A549 (cell line): ENCODE measurements at regions not wholly inside any gene's neighbourhood (a gene's known extent, or its start where the extent isn't known, plus 50 kb on each side); places are given as distances from the start of the nearest gene placed in this dataset.

Source experiments
- ATAC-seq, 2 experiments: fragments of 200-7000 bp in 1 of 2; fragments of >200 bp in 1 of 2; cut with Nextera tagmentation in 1 of 2; cut with Tn5 transposase in 1 of 2; 3 replicates each; pipeline versions ENCODE4 v1.8.0 to v1.9.1; 2018 to 2020; ENCODE audit warnings: mild to moderate bottlenecking in 1 of 2, moderate library complexity in 1 of 2
- CTCF ChIA-PET: fragments of 300-600 bp; sonication (Branson Sonifier 250); formaldehyde crosslinking; extraction: SDS; loops from one replicate; lab custom pipeline; 2021; ENCODE audit warnings: antibody characterized with exemption, inconsistent platforms; lab: Yijun Ruan, JAX
- POLR2A ChIA-PET: fragments of 350-600 bp; formaldehyde crosslinking; extraction: SDS; loops from one replicate; lab custom pipeline; 2021; ENCODE audit warnings: antibody characterized with exemption, inconsistent platforms; lab: Yijun Ruan, JAX
- DNase-seq, 2 experiments: peaks; one replicate each; pipeline versions ENCODE4 v3.0.0 to v3.0.0-alpha.2; 2011 to 2016; ENCODE audit warnings: low read depth in 1 of 2, low spot score in 1 of 2
- FAIRE-seq: peaks from 2 replicates; lab custom pipeline; 2011; peaks lifted over from hg19 to GRCh38; lab: Jason Lieb, UNC
- H3K27ac ChIP-seq, 2 experiments: fragments of >200 bp; sonication (Bioruptor Twin); formaldehyde crosslinking; 3 replicates each; pipeline ENCODE4 v1.5.1; 2016 to 2017
- H3K4me1 ChIP-seq: fragments of >200 bp; sonication (Bioruptor Twin); formaldehyde crosslinking; 3 replicates; pipeline ENCODE4 v1.6.1; 2016
- H3K4me2 ChIP-seq: fragments of >200 bp; sonication (Bioruptor Twin); formaldehyde crosslinking; 3 replicates; pipeline ENCODE4 v1.6.1; 2016
- H3K4me3 ChIP-seq: fragments of >200 bp; sonication (Bioruptor Twin); formaldehyde crosslinking; 3 replicates; pipeline ENCODE4 v1.5.1; 2016
- H3K9me3 ChIP-seq: fragments of >200 bp; sonication (Bioruptor Twin); formaldehyde crosslinking; 3 replicates; pipeline ENCODE4 v1.6.1; 2016
- CBX8 ChIP-seq: fragments of 200-600 bp; sonication (generic); IDR thresholded peaks from 2 replicates; pipeline ENCODE4 v1.6.1; 2016
- CHD2 ChIP-seq: fragments of 150-350 bp; IDR thresholded peaks from 2 replicates; pipeline ENCODE4 v1.6.1; 2014; ENCODE audit warnings: low read length; ENCODE audit not compliant: partially characterized antibody
- CHD4 ChIP-seq: fragments of 200-600 bp; sonication (generic); IDR thresholded peaks from 2 replicates; pipeline ENCODE4 v1.6.1; 2016; ENCODE audit warnings: antibody characterized with exemption, mild to moderate bottlenecking, borderline replicate concordance
- FOSB ChIP-seq: fragments of 250-450 bp; sonication (Bioruptor Pico); IDR thresholded peaks from 2 replicates; pipeline ENCODE4 v1.5.0; 2020; ENCODE audit warnings: mild to moderate bottlenecking, moderate library complexity
- FOXS1 ChIP-seq: fragments of 250-450 bp; sonication (Bioruptor Pico); IDR thresholded peaks from 2 replicates; pipeline ENCODE4 v1.5.0; 2020; ENCODE audit warnings: mild to moderate bottlenecking, moderate library complexity
- HES2 ChIP-seq: fragments of >200 bp; sonication (Bioruptor Twin); formaldehyde crosslinking; IDR thresholded peaks from 2 replicates; pipeline ENCODE4 v1.6.1; 2016
- HEYL ChIP-seq: fragments of 250-450 bp; sonication (Bioruptor Pico); IDR thresholded peaks from 2 replicates; pipeline ENCODE4 v1.8.0; 2021; ENCODE audit warnings: mild to moderate bottlenecking, moderate library complexity
- HOXA7 ChIP-seq: fragments of 250-450 bp; sonication (Bioruptor Pico); IDR thresholded peaks from 2 replicates; pipeline ENCODE4 v1.5.0; 2020; ENCODE audit warnings: mild to moderate bottlenecking, moderate library complexity
- HOXB13 ChIP-seq: fragments of 250-450 bp; sonication (Bioruptor Pico); IDR thresholded peaks from 2 replicates; pipeline ENCODE4 v1.5.0; 2020; ENCODE audit warnings: low read depth, mild to moderate bottlenecking, moderate library complexity
- HOXB5 ChIP-seq: fragments of 250-450 bp; sonication (Bioruptor Pico); IDR thresholded peaks from 2 replicates; pipeline ENCODE4 v1.5.0; 2020; ENCODE audit warnings: mild to moderate bottlenecking, moderate library complexity
- MAFK ChIP-seq: fragments of 450-650 bp; IDR thresholded peaks from 2 replicates; pipeline ENCODE4 v1.6.1; 2014; ENCODE audit not compliant: partially characterized antibody
- NPAS2 ChIP-seq: fragments of 250-450 bp; sonication (Bioruptor Pico); IDR thresholded peaks from 2 replicates; pipeline ENCODE4 v1.8.0; 2022; ENCODE audit warnings: mild to moderate bottlenecking, moderate library complexity, borderline replicate concordance
- PBX3 ChIP-seq: IDR thresholded peaks from 2 replicates; pipeline ENCODE4 v1.6.1; 2012
- POLR2AphosphoS2 ChIP-seq: conservative IDR thresholded peaks from 2 replicates; pipeline ENCODE4 v1.6.1; 2012; ENCODE audit warnings: low read length, improper control_type of control experiment, inconsistent platforms
- RFX5 ChIP-seq: fragments of 450-650 bp; IDR thresholded peaks from 2 replicates; pipeline ENCODE4 v1.7.1; 2014; ENCODE audit warnings: antibody characterized with exemption, mild to moderate bottlenecking, moderate library complexity
- SREBF2 ChIP-seq: fragments of 450-650 bp; IDR thresholded peaks from 2 replicates; pipeline ENCODE4 v1.6.1; 2014; ENCODE audit warnings: mild to moderate bottlenecking, moderate library complexity
- TP53 ChIP-seq: fragments of 250-450 bp; sonication (Bioruptor Pico); IDR thresholded peaks from 2 replicates; pipeline ENCODE4 v1.5.0; 2021; ENCODE audit warnings: mild to moderate bottlenecking, moderate library complexity
- ZFP36 ChIP-seq: fragments of 450-650 bp; IDR thresholded peaks from 2 replicates; pipeline ENCODE4 v1.6.1; 2014; ENCODE audit warnings: borderline replicate concordance; ENCODE audit not compliant: partially characterized antibody
- ZSCAN20 ChIP-seq: fragments of 250-450 bp; sonication (Bioruptor Pico); IDR thresholded peaks from 2 replicates; pipeline ENCODE4 v1.8.0; 2022; ENCODE audit warnings: mild to moderate bottlenecking, moderate library complexity
- WGBS: methylation state at CpG from one replicate; pipeline ENCODE4 v1.1.6; 2017; ENCODE audit errors: missing lambda C conversion rate; 5-methylcytosine and 5-hydroxymethylcytosine counted together
- TF ChIP-seq, protein P1 (sequence below): fragments of >200 bp; sonication (Bioruptor Twin); formaldehyde crosslinking; IDR thresholded peaks from 3 replicates; pipeline ENCODE4 v1.5.1; 2016
- TF ChIP-seq, protein P2 (sequence below): IDR thresholded peaks from 2 replicates; pipeline ENCODE4 v1.6.1; 2012
- TF ChIP-seq, protein P3 (sequence below): fragments of 250-450 bp; sonication (Bioruptor Pico); IDR thresholded peaks from 2 replicates; pipeline ENCODE4 v1.5.0; 2021; ENCODE audit warnings: mild to moderate bottlenecking, moderate library complexity, borderline replicate concordance

DNA sequence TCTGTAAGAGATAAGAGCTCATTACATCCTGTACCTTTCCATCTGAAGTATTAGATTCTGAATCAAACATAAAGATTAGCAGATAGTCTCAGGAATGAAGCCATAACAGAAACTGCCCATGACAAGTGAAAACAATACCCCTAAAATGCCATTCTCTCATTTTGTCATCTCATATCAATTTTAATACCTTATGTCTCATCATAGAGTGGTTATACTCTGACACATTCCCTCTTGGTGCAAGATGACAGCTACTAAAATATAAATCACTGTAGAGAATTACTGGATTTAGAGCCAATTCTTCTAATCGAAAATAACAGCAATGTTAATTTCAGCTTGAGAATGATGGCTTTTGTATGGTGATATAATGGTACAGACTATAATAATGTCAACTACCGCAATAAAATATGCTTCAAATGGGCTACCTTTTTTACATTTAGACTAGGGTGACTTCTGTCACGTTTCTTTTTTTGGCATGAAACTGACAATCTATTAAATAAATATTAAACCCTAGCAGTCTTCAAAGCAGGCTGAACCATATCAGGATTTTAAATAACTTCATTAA lies 125.1 kb upstream of the ITGA4 start:
- ChIA-PET POLR2A (no interaction called here), CTCF (no interaction called here)
- H3K27ac ChIP-seq, result no peak overlapping the region
- DNase-seq (no peak), FAIRE-seq (no peak), ATAC-seq (no peak)
- H3K9me3 ChIP-seq, result no peaks in the 10 kb centered on the region; the same call in 2 of the 3 replicates
- 31% methylated on average over 3 of the region's 3 CpGs for WGBS
- no peaks in the 10 kb centered on the region for H3K4me1 ChIP-seq
- TF ChIP-seq SREBF2, result no peak
- no peak for TF ChIP-seq PBX3
- no peak for TF ChIP-seq ZFP36
- TF ChIP-seq, protein P1, sequence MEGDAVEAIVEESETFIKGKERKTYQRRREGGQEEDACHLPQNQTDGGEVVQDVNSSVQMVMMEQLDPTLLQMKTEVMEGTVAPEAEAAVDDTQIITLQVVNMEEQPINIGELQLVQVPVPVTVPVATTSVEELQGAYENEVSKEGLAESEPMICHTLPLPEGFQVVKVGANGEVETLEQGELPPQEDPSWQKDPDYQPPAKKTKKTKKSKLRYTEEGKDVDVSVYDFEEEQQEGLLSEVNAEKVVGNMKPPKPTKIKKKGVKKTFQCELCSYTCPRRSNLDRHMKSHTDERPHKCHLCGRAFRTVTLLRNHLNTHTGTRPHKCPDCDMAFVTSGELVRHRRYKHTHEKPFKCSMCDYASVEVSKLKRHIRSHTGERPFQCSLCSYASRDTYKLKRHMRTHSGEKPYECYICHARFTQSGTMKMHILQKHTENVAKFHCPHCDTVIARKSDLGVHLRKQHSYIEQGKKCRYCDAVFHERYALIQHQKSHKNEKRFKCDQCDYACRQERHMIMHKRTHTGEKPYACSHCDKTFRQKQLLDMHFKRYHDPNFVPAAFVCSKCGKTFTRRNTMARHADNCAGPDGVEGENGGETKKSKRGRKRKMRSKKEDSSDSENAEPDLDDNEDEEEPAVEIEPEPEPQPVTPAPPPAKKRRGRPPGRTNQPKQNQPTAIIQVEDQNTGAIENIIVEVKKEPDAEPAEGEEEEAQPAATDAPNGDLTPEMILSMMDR, result no peak
- TF ChIP-seq RFX5, result no peak
- no peak for TF ChIP-seq NPAS2 (CRISPR knock-in tag)
- TF ChIP-seq CHD2, result no peak
- no peak for TF ChIP-seq FOSB (CRISPR knock-in tag)
- TF ChIP-seq HOXB13 (CRISPR knock-in tag), result no peak
- no peak overlapping the region for H3K4me3 ChIP-seq
- H3K4me2 ChIP-seq, result no peak overlapping the region

DNA sequence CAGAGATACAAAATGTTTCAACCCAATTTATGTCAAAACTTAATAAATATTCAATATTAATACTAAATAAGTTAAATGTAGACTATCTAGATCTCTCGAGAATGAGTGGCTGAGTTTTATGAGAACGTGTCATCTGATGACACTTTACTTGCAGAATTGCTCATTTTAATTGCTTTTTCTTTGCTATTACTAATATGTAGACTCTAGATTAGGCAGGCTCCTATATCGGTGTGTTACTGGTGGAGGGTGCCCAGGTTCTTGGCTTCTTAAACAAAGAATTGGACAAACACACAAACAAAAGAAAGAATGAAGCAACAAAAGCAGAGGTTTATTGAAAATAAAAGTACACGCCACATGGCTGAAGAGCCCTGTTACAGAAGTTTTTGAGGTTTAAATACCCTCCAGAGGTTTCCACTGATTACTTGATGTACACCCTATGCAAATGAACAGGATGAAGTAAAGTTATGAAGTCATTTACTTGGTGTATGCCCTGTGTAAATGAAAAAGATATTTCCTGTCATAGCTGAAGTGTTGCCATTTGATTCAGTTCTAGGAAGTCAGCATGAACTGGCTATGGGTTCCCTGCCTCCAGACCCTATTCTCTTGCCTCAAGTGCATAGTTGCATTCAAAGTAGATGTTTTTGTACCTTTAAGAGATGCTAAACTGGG lies 122.9 kb upstream of the ITGA4 start:
- 28% methylated on average over 4 of the region's 4 CpGs for WGBS
- no peak for DNase-seq
- Histone ChIP-seq H3K27ac (no peak overlapping the region), H3K4me3 (no peak overlapping the region), H3K4me2 (no peak overlapping the region), H3K4me1 (no peaks in the 10 kb centered on the region), H3K9me3 (no peaks in the 10 kb centered on the region; the same call in 2 of the 3 replicates)
- POLR2A ChIA-PET, result no interaction called here
- TF ChIP-seq TP53 (CRISPR knock-in tag) (no peak), CHD4 (no peak), CBX8 (no peak), ZSCAN20 (no peak), POLR2AphosphoS2 (no peak), HOXA7 (CRISPR knock-in tag) (no peak), HOXB5 (CRISPR knock-in tag) (no peak), HES2 (no peak), HEYL (CRISPR knock-in tag) (no peak), FOXS1 (CRISPR knock-in tag) (no peak), MAFK (no peak)
- TF ChIP-seq, protein P2, sequence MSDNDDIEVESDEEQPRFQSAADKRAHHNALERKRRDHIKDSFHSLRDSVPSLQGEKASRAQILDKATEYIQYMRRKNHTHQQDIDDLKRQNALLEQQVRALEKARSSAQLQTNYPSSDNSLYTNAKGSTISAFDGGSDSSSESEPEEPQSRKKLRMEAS, result no peak
- TF ChIP-seq, protein P3, sequence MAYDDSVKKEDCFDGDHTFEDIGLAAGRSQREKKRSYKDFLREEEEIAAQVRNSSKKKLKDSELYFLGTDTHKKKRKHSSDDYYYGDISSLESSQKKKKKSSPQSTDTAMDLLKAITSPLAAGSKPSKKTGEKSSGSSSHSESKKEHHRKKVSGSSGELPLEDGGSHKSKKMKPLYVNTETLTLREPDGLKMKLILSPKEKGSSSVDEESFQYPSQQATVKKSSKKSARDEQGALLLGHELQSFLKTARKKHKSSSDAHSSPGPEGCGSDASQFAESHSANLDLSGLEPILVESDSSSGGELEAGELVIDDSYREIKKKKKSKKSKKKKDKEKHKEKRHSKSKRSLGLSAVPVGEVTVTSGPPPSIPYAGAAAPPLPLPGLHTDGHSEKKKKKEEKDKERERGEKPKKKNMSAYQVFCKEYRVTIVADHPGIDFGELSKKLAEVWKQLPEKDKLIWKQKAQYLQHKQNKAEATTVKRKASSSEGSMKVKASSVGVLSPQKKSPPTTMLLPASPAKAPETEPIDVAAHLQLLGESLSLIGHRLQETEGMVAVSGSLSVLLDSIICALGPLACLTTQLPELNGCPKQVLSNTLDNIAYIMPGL (CRISPR knock-in tag), result no peak
- FAIRE-seq, result no peak
- CTCF ChIA-PET, result no interaction called here
- no peak for ATAC-seq
